HEK293T (cell line): ENCODE measurements at regions not wholly inside any gene's neighbourhood (a gene's known extent, or its start where the extent isn't known, plus 50 kb on each side); places are given as distances from the start of the nearest gene placed in this dataset.

Experiments
- CTCF ChIA-PET: fragments of 350-600 bp; formaldehyde crosslinking; extraction: SDS; loops from one replicate; lab custom pipeline; 2021; ENCODE audit warnings: antibody characterized with exemption, inconsistent platforms; lab: Yijun Ruan, JAX
- POLR2A ChIA-PET: fragments of 350-600 bp; formaldehyde crosslinking; extraction: SDS; loops from one replicate; lab custom pipeline; 2020; ENCODE audit warnings: antibody characterized with exemption, inconsistent platforms; lab: Yijun Ruan, JAX
- DNase-seq: peaks from one replicate; pipeline ENCODE4 v3.0.0; 2012; ENCODE audit warnings: mixed read lengths; ENCODE audit errors: extremely low spot score
- ARNT ChIP-seq: fragments of 450-650 bp; IDR thresholded peaks from 2 replicates; pipeline ENCODE4 v1.6.1; 2017; ENCODE audit warnings: mild to moderate bottlenecking
- BHLHE40 ChIP-seq: fragments of 450-650 bp; IDR thresholded peaks from 2 replicates; pipeline ENCODE4 v1.6.1; 2016; ENCODE audit warnings: mild to moderate bottlenecking, moderate library complexity, borderline replicate concordance
- CTBP1 ChIP-seq: fragments of 450-650 bp; IDR thresholded peaks from 2 replicates; pipeline ENCODE4 v1.6.1; 2016; ENCODE audit warnings: borderline replicate concordance
- ELF4 ChIP-seq: fragments of 450-650 bp; IDR thresholded peaks from 2 replicates; pipeline ENCODE4 v1.6.1; 2017; ENCODE audit warnings: antibody characterized with exemption
- FOXA1 ChIP-seq: fragments of 450-650 bp; IDR thresholded peaks from 2 replicates; pipeline ENCODE4 v1.6.1; 2016; ENCODE audit warnings: mild to moderate bottlenecking
- FOXK2 ChIP-seq: fragments of 450-650 bp; IDR thresholded peaks from 2 replicates; pipeline ENCODE4 v1.6.1; 2016; ENCODE audit warnings: mild to moderate bottlenecking
- FOXM1 ChIP-seq: fragments of 450-650 bp; IDR thresholded peaks from 2 replicates; pipeline ENCODE4 v1.6.1; 2017; ENCODE audit warnings: mild to moderate bottlenecking, borderline replicate concordance
- HDGF ChIP-seq: fragments of 450-650 bp; IDR thresholded peaks from 2 replicates; pipeline ENCODE4 v1.6.1; 2017; ENCODE audit warnings: antibody characterized with exemption, borderline replicate concordance
- L3MBTL2 ChIP-seq: fragments of 450-650 bp; conservative IDR thresholded peaks from 2 replicates; pipeline ENCODE4 v1.6.1; 2016; ENCODE audit warnings: mild to moderate bottlenecking
- LEF1 ChIP-seq: fragments of 450-650 bp; IDR thresholded peaks from 2 replicates; pipeline ENCODE4 v1.6.1; 2017; ENCODE audit warnings: mild to moderate bottlenecking, borderline replicate concordance
- NFRKB ChIP-seq: fragments of 450-650 bp; IDR thresholded peaks from 2 replicates; pipeline ENCODE4 v1.6.1; 2016; ENCODE audit warnings: mild to moderate bottlenecking, moderate library complexity
- PKNOX1 ChIP-seq: fragments of 450-650 bp; IDR thresholded peaks from 2 replicates; pipeline ENCODE4 v1.6.1; 2016
- SP1 ChIP-seq: fragments of 450-650 bp; IDR thresholded peaks from 2 replicates; pipeline ENCODE4 v1.6.1; 2017
- SUZ12 ChIP-seq: fragments of 450-650 bp; IDR thresholded peaks from 2 replicates; pipeline ENCODE4 v1.6.1; 2016; ENCODE audit warnings: mild to moderate bottlenecking
- TARDBP ChIP-seq: fragments of 450-650 bp; IDR thresholded peaks from 2 replicates; pipeline ENCODE4 v1.6.1; 2016
- ZNF384 ChIP-seq: fragments of 450-650 bp; IDR thresholded peaks from 2 replicates; pipeline ENCODE4 v1.6.1; 2016

- TF ChIP-seq FOXK2: no peak
- no peak for TF ChIP-seq ZNF384
- no peak for TF ChIP-seq TARDBP
- no peak for TF ChIP-seq ELF4
- TF ChIP-seq NFRKB: no peak
- no peak for TF ChIP-seq LEF1
- TF ChIP-seq PKNOX1: no peak
- no peak for TF ChIP-seq L3MBTL2
- TF ChIP-seq CTBP1: no peak
- no peak for TF ChIP-seq FOXM1
- TF ChIP-seq SUZ12: no peak
- no peak for TF ChIP-seq FOXA1
- no peak for TF ChIP-seq SP1
- no peak for TF ChIP-seq HDGF
- TF ChIP-seq BHLHE40: no peak
- no peak for TF ChIP-seq ARNT
- DNase-seq: no peak
- CTCF ChIA-PET: interaction anchor here (0.5 kb wide), 1 partner anchor 13 kb away, joined by 3 read pairs; no protein-coding TSS in a partner anchor
- POLR2A ChIA-PET: no interaction called here
Measured at GRCh38 chrX:113973706-113974105, 610.2 kb upstream of the HTR2C start.

- TF ChIP-seq HDGF (no peak), CTBP1 (no peak), ELF4 (no peak), NFRKB (no peak), SP1 (no peak), PKNOX1 (no peak), FOXA1 (no peak), LEF1 (no peak), BHLHE40 (no peak), ARNT (no peak), L3MBTL2 (no peak), FOXM1 (no peak), FOXK2 (no peak), TARDBP (no peak), SUZ12 (no peak), ZNF384 (no peak)
- POLR2A ChIA-PET: no interaction called here
- no peak for DNase-seq
- CTCF ChIA-PET: no interaction called here
Measured at GRCh38 chrX:113966791-113967190, 617.1 kb upstream of the HTR2C start.

GRCh38 chrX:113962343-113962742, 621.5 kb upstream of the HTR2C start:
- TF ChIP-seq CTBP1 (no peak), FOXK2 (no peak), FOXM1 (no peak), ELF4 (no peak), LEF1 (no peak), PKNOX1 (no peak), L3MBTL2 (no peak), TARDBP (no peak), HDGF (no peak), SP1 (no peak), NFRKB (no peak), SUZ12 (no peak), ZNF384 (no peak), BHLHE40 (no peak), ARNT (no peak), FOXA1 (no peak)
- ChIA-PET POLR2A (no interaction called here), CTCF (no interaction called here)
- no peak for DNase-seq

- no peak for TF ChIP-seq TARDBP
- TF ChIP-seq L3MBTL2: no peak
- TF ChIP-seq SP1: no peak
- no peak for TF ChIP-seq ARNT
- no peak for TF ChIP-seq ELF4
- TF ChIP-seq BHLHE40: no peak
- CTCF ChIA-PET: interaction anchor here (0.6 kb wide), 1 partner anchor 259 kb away, joined by 3 read pairs; no protein-coding TSS in a partner anchor
- no peak for DNase-seq
- POLR2A ChIA-PET: no interaction called here
Measured at GRCh38 chrX:113959912-113960626, 623.8 kb upstream of the HTR2C start.

DNA sequence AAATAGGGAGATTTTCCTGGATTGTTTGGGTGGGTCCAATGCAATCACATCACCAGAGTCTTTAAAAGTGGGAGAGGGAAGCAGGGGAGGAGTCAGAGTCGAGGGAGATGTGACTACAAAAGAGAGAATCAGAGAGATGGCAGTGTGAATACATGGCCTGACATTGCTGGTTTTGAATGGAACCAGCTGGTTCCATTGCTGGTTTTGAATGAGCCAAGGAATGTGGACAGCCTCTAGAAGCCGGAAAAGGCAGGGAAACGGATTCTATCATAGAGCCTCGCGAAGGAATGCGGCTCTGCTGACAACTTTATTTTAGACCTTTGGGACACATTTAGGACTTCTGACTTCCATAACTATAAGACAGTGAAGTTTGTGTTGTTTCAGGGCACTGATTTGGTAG, 627.0 kb upstream of the HTR2C start:
- DNase-seq: no peak
- POLR2A ChIA-PET: no interaction called here
- no peak for TF ChIP-seq LEF1
- TF ChIP-seq FOXM1: no peak
- TF ChIP-seq FOXK2: no peak
- no peak for TF ChIP-seq SUZ12
- no peak for TF ChIP-seq HDGF
- CTCF ChIA-PET: no interaction called here

DNA sequence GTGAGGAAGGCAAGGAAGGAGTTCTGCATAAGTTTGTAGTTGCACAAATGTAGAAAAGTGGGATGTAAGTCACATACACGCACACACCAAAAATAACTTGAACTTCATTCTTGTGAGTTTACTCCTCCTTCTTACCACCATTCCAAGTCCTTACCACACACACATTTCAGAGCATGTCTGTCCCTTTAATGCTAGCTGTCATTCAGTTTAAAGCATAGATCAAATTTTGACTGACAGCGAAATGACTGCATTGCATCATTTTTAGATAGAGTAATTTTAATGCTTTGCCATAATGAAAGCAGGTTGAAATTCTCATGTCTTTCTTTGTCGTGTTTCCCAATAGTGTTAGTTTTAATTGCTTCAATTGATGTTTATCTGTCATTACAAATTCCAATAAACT, 629.6 kb upstream of the HTR2C start:
- ChIA-PET CTCF (no interaction called here), POLR2A (no interaction called here)
- peak; percentile 56 for TF ChIP-seq PKNOX1
- TF ChIP-seq SP1: no peak
- TF ChIP-seq HDGF: no peak
- no peak for DNase-seq
